HG03025 (cell line): ENCODE measurements at regions not wholly inside any gene's neighbourhood (a gene's known extent, or its start where the extent isn't known, plus 50 kb on each side); places are given as distances from the start of the nearest gene placed in this dataset.

Experiments used
- ATAC-seq: cut with Tn5 transposase; IDR thresholded peaks from one replicate; pipeline ENCODE4 v1.9.1; 2021; ENCODE audit warnings: mild to moderate bottlenecking, moderate library complexity; ENCODE audit not compliant: unreplicated experiment, low FRiP score

GRCh38 chr22:46100401-46101105 is 49.8 kb upstream of the PPARA start:
- no peak for ATAC-seq
